WTC11 (cell line): ENCODE measurements at regions not wholly inside any gene's neighbourhood (a gene's known extent, or its start where the extent isn't known, plus 50 kb on each side); places are given as distances from the start of the nearest gene placed in this dataset.

Experiments
- JUN ChIP-seq: sonication (generic); formaldehyde crosslinking; IDR thresholded peaks from 2 replicates; pipeline ENCODE4 v1.8.0; 2023; ENCODE audit warnings: mild to moderate bottlenecking, missing genetic modification reagents
- NFYB ChIP-seq: sonication (generic); formaldehyde crosslinking; conservative IDR thresholded peaks from 2 replicates; pipeline ENCODE4 v1.8.0; 2022; ENCODE audit warnings: low read depth, missing genetic modification reagents
- NR3C1 ChIP-seq: sonication (generic); formaldehyde crosslinking; conservative IDR thresholded peaks from 2 replicates; pipeline ENCODE4 v1.8.1; 2023; ENCODE audit warnings: low read depth, mild to moderate bottlenecking, missing genetic modification reagents
- SOX15 ChIP-seq: fragments of 250-450 bp; sonication (Bioruptor Pico); IDR thresholded peaks from 2 replicates; pipeline ENCODE4 v1.9.0; 2021; ENCODE audit warnings: mild to moderate bottlenecking
- ZNF232 ChIP-seq: sonication (generic); formaldehyde crosslinking; IDR thresholded peaks from 2 replicates; pipeline ENCODE4 v1.8.0; 2022; ENCODE audit warnings: mild to moderate bottlenecking, missing genetic modification reagents
- TF ChIP-seq, protein P1 (sequence below): sonication (generic); formaldehyde crosslinking; IDR thresholded peaks from 2 replicates; pipeline ENCODE4 v1.8.1; 2022; ENCODE audit warnings: mild to moderate bottlenecking, missing genetic modification reagents, moderate library complexity, borderline replicate concordance
- TF ChIP-seq, protein P2 (sequence below): fragments of 200-600 bp; IDR thresholded peaks from 2 replicates; pipeline ENCODE4 v1.8.0; 2022; ENCODE audit warnings: antibody characterized with exemption
- TF ChIP-seq, protein P3 (sequence below): sonication (generic); formaldehyde crosslinking; IDR thresholded peaks from 2 replicates; pipeline ENCODE4 v1.8.0; 2022; ENCODE audit warnings: mild to moderate bottlenecking, missing genetic modification reagents

DNA sequence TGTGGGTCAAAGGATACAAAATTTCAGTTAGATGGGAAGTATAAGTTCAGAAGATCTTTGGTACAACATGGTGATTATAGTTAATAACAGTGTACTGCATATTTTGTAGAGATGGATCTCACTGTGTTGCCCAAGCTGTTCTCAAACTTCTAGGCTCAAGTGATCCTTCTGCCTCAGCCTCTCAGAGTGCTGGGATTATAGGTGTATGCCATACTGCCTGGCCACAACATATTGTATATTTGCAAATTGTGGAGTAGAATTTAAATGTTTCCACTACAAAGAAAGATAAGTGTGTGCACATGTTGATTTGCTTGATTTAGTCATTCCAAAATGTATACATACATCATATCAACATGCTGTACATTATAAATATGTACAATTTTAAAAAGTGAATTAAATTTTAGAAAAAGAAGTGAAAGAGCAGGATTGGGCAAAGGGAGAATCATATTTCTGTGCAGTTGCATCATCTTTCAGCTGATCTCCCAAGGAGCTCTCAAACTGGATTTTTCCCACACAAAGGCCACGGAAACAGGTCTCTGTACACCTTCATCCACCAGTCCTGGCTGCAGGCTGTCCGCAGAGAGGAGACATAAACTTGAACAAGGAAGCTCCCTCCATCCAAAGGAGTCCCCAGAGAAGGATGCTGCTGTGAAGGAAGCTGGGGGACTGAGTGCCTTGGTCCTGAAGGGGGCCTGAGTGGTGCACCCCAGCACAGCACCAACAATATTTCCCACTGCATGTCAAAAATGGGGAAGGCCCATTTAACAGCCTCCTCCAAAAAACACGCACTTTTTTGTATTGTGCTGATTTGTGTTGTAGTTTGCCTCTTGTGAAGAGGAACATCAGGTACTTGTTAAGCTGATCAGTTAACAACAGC, 217.1 kb upstream of the GHITM start:
- TF ChIP-seq, protein P1, sequence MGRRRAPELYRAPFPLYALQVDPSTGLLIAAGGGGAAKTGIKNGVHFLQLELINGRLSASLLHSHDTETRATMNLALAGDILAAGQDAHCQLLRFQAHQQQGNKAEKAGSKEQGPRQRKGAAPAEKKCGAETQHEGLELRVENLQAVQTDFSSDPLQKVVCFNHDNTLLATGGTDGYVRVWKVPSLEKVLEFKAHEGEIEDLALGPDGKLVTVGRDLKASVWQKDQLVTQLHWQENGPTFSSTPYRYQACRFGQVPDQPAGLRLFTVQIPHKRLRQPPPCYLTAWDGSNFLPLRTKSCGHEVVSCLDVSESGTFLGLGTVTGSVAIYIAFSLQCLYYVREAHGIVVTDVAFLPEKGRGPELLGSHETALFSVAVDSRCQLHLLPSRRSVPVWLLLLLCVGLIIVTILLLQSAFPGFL (CRISPR knock-in tag) = no peak
- TF ChIP-seq, protein P2, sequence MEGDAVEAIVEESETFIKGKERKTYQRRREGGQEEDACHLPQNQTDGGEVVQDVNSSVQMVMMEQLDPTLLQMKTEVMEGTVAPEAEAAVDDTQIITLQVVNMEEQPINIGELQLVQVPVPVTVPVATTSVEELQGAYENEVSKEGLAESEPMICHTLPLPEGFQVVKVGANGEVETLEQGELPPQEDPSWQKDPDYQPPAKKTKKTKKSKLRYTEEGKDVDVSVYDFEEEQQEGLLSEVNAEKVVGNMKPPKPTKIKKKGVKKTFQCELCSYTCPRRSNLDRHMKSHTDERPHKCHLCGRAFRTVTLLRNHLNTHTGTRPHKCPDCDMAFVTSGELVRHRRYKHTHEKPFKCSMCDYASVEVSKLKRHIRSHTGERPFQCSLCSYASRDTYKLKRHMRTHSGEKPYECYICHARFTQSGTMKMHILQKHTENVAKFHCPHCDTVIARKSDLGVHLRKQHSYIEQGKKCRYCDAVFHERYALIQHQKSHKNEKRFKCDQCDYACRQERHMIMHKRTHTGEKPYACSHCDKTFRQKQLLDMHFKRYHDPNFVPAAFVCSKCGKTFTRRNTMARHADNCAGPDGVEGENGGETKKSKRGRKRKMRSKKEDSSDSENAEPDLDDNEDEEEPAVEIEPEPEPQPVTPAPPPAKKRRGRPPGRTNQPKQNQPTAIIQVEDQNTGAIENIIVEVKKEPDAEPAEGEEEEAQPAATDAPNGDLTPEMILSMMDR = no peak
- no peak for TF ChIP-seq JUN (CRISPR knock-in tag)
- TF ChIP-seq, protein P3, sequence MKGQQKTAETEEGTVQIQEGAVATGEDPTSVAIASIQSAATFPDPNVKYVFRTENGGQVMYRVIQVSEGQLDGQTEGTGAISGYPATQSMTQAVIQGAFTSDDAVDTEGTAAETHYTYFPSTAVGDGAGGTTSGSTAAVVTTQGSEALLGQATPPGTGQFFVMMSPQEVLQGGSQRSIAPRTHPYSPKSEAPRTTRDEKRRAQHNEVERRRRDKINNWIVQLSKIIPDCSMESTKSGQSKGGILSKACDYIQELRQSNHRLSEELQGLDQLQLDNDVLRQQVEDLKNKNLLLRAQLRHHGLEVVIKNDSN (CRISPR knock-in tag) = no peak
- TF ChIP-seq ZNF232 (CRISPR knock-in tag) = no peak
- TF ChIP-seq SOX15 (CRISPR knock-in tag) = no peak
- TF ChIP-seq NFYB (CRISPR knock-in tag) = no peak
- no peak for TF ChIP-seq NR3C1 (CRISPR knock-in tag)
